H1 (cell line): ENCODE measurements at regions not wholly inside any gene's neighbourhood (a gene's known extent, or its start where the extent isn't known, plus 50 kb on each side); places are given as distances from the start of the nearest gene placed in this dataset.

ENCODE experiments used
- CTCF ChIA-PET: fragments of 300-600 bp; sonication (Branson Sonifier 250); formaldehyde crosslinking; loops from one replicate; lab custom pipeline; 2021; ENCODE audit not compliant: partially characterized antibody; lab: Charles Lee
- POLR2A ChIA-PET: fragments of 300-600 bp; sonication (Branson Sonifier 250); formaldehyde crosslinking; loops from one replicate; lab custom pipeline; 2021; ENCODE audit warnings: inconsistent platforms; ENCODE audit not compliant: partially characterized antibody; lab: Charles Lee
- DNase-seq, 2 experiments: peaks; one replicate each; pipeline versions ENCODE4 v3.0.0 to v3.0.0-alpha.2; 2010 to 2022; ENCODE audit warnings: low spot score in 2 of 2, low read depth in 1 of 2, mixed read lengths in 1 of 2
- FAIRE-seq: peaks from 2 replicates; lab custom pipeline; 2011; peaks lifted over from hg19 to GRCh38; lab: Jason Lieb, UNC
- H2AFZ ChIP-seq: 2 replicates; pipeline ENCODE4 v1.8.1; 2012; ENCODE audit warnings: low read length, inconsistent platforms
- H2AK5ac ChIP-seq: 2 replicates; pipeline ENCODE4 v1.6.1; 2013; ENCODE audit warnings: low read depth, low read length
- H2BK120ac ChIP-seq: replicated peaks from 2 replicates; pipeline ENCODE3; 2013; ENCODE audit warnings: low read depth, low read length, inconsistent platforms
- H2BK12ac ChIP-seq: 2 replicates; pipeline ENCODE4 v1.6.1; 2013; ENCODE audit warnings: low read depth, low read length
- H2BK15ac ChIP-seq: 2 replicates; pipeline ENCODE4 v1.6.1; 2013; ENCODE audit warnings: low read length
- H2BK20ac ChIP-seq: 2 replicates; pipeline ENCODE4 v1.6.1; 2013; ENCODE audit warnings: low read length
- H2BK5ac ChIP-seq: 2 replicates; pipeline ENCODE4 v1.6.1; 2013; ENCODE audit warnings: low read depth, low read length
- H3K14ac ChIP-seq: 2 replicates; pipeline ENCODE4 v1.6.1; 2013; ENCODE audit warnings: inconsistent platforms; ENCODE audit not compliant: insufficient read length
- H3K18ac ChIP-seq: 2 replicates; pipeline ENCODE4 v1.6.1; 2013; ENCODE audit warnings: low read length; ENCODE audit errors: extremely low read depth
- H3K23ac ChIP-seq: 2 replicates; pipeline ENCODE4 v1.6.1; 2013; ENCODE audit warnings: inconsistent platforms; ENCODE audit not compliant: insufficient read length
- H3K23me2 ChIP-seq: 2 replicates; pipeline ENCODE4 v1.6.1; 2013; ENCODE audit warnings: low read depth, low read length
- H3K27ac ChIP-seq: 2 replicates; pipeline ENCODE4 v1.6.1; 2011; ENCODE audit warnings: low read depth, low read length, inconsistent platforms
- H3K27me3 ChIP-seq, 4 experiments: replicated peaks in 1 of 4; 1 replicate in 1 of 4; 2 replicates in 3 of 4; pipeline versions ENCODE4 v1.6.1 to v1.8.1; 2011 to 2013; ENCODE audit warnings: low read length in 3 of 4, mild to moderate bottlenecking in 3 of 4, inconsistent platforms in 2 of 4, mixed read lengths in 2 of 4, moderate library complexity in 1 of 4; ENCODE audit not compliant: control insufficient read depth in 3 of 4, insufficient read depth in 3 of 4; ENCODE audit errors: extremely low read depth in 1 of 4
- H3K36me3 ChIP-seq, 4 experiments: 2 replicates each; pipeline versions ENCODE4 v1.6.1 to v1.8.1; 2011 to 2013; ENCODE audit warnings: mild to moderate bottlenecking in 4 of 4, low read length in 3 of 4, moderate library complexity in 2 of 4, control low read depth in 1 of 4, inconsistent platforms in 1 of 4; ENCODE audit not compliant: insufficient read depth in 4 of 4, control insufficient read depth in 2 of 4
- H3K4ac ChIP-seq: replicated peaks from 2 replicates; pipeline ENCODE3; 2013; ENCODE audit warnings: low read length, low read depth, mixed read lengths, inconsistent platforms; ENCODE audit not compliant: insufficient read length
- H3K4me1 ChIP-seq, 4 experiments: replicated peaks in 1 of 4; 1 replicate in 1 of 4; 2 replicates in 3 of 4; pipeline versions ENCODE4 v1.6.1 to v1.8.1; 2011 to 2013; ENCODE audit warnings: low read length in 3 of 4, inconsistent platforms in 2 of 4, mixed read lengths in 1 of 4; ENCODE audit not compliant: insufficient read depth in 4 of 4, control insufficient read depth in 3 of 4
- H3K4me2 ChIP-seq, 2 experiments: 2 replicates each; pipeline versions ENCODE4 v1.6.1 to v1.8.1; 2011 to 2013; ENCODE audit warnings: low read depth in 2 of 2, low read length in 2 of 2, control low read depth in 1 of 2, inconsistent platforms in 1 of 2, mild to moderate bottlenecking in 1 of 2; ENCODE audit not compliant: insufficient read depth in 1 of 2
- H3K4me3 ChIP-seq, 4 experiments: fragments of 200-600, 300-600 bp in 1 of 4; sonication (generic), shearing (Covaris generic), sonication (Bioruptor Twin) in 1 of 4; 2 replicates each; pipeline versions ENCODE4 v1.5.1 to v1.8.1; 2011 to 2016; ENCODE audit warnings: low read length in 4 of 4, low read depth in 3 of 4, control low read depth in 2 of 4, inconsistent platforms in 2 of 4, mild to moderate bottlenecking in 2 of 4, mixed read lengths in 1 of 4, moderate library complexity in 1 of 4; ENCODE audit not compliant: insufficient read depth in 2 of 4; ENCODE audit errors: extremely low read depth in 1 of 4
- H3K56ac ChIP-seq: replicated peaks from 2 replicates; pipeline ENCODE3; 2013; ENCODE audit warnings: low read depth, mild to moderate bottlenecking, mixed read lengths, low read length, inconsistent platforms; ENCODE audit not compliant: insufficient read length
- H3K79me1 ChIP-seq: 2 replicates; pipeline ENCODE4 v1.6.1; 2013; ENCODE audit warnings: low read depth, low read length, control low read depth
- H3K79me2 ChIP-seq, 2 experiments: 2 replicates each; pipeline versions ENCODE4 v1.6.1 to v1.8.1; 2012 to 2013; ENCODE audit warnings: low read length in 2 of 2, mild to moderate bottlenecking in 2 of 2, inconsistent platforms in 1 of 2; ENCODE audit not compliant: insufficient read depth in 2 of 2, control insufficient read depth in 1 of 2
- H3K9ac ChIP-seq, 4 experiments: replicated peaks in 1 of 4; 1 replicate in 1 of 4; 2 replicates in 3 of 4; pipeline versions ENCODE4 v1.6.1 to v1.8.1; 2011 to 2013; ENCODE audit warnings: low read depth in 3 of 4, low read length in 3 of 4, control low read depth in 2 of 4, mild to moderate bottlenecking in 2 of 4, moderate library complexity in 2 of 4, inconsistent platforms in 1 of 4; ENCODE audit errors: extremely low read depth in 1 of 4
- H3K9me3 ChIP-seq, 2 experiments: 2 replicates each; pipeline versions ENCODE4 v1.6.1 to v1.8.1; 2012 to 2013; ENCODE audit warnings: mild to moderate bottlenecking in 2 of 2, moderate library complexity in 2 of 2, control low read depth in 1 of 2, inconsistent platforms in 1 of 2, low read depth in 1 of 2, low read length in 1 of 2, mixed read lengths in 1 of 2; ENCODE audit not compliant: insufficient read depth in 2 of 2
- H4K20me1 ChIP-seq, 2 experiments: replicated peaks in 1 of 2; 2 replicates each; pipeline versions ENCODE3 to v1.8.1; 2011 to 2013; ENCODE audit warnings: inconsistent platforms in 2 of 2, low read length in 2 of 2, mild to moderate bottlenecking in 1 of 2; ENCODE audit not compliant: insufficient read depth in 2 of 2, control insufficient read depth in 1 of 2
- H4K5ac ChIP-seq: 2 replicates; pipeline ENCODE4 v1.6.1; 2013; ENCODE audit warnings: low read length, low read depth, mixed read lengths, inconsistent platforms; ENCODE audit not compliant: insufficient read length
- H4K8ac ChIP-seq: 2 replicates; pipeline ENCODE4 v1.8.0; 2013; ENCODE audit warnings: mild to moderate bottlenecking, moderate library complexity, low read length, inconsistent platforms; ENCODE audit not compliant: insufficient read depth; ENCODE audit errors: extremely low read depth
- H4K91ac ChIP-seq: replicated peaks from 2 replicates; pipeline ENCODE3; 2013; ENCODE audit warnings: low read length, mixed read lengths, inconsistent platforms; ENCODE audit not compliant: insufficient read length
- ATF3 ChIP-seq: IDR thresholded peaks from 2 replicates; pipeline ENCODE4 v1.6.1; 2011; ENCODE audit warnings: low read depth, mild to moderate bottlenecking, low read length; ENCODE audit not compliant: insufficient read depth
- CTBP2 ChIP-seq: IDR thresholded peaks from 2 replicates; pipeline ENCODE4 v1.7.0; 2011; ENCODE audit warnings: borderline replicate concordance, mild to moderate bottlenecking, moderate library complexity, mixed read lengths, low read length; ENCODE audit not compliant: insufficient read depth, insufficient read length
- EZH2 ChIP-seq: fragments of 200-600 bp; sonication (generic); IDR thresholded peaks from 2 replicates; pipeline ENCODE4 v1.7.1; 2012; ENCODE audit warnings: low read depth, mild to moderate bottlenecking, moderate library complexity, low read length, inconsistent platforms; ENCODE audit not compliant: severe bottlenecking
- JUN ChIP-seq: IDR thresholded peaks from 2 replicates; pipeline ENCODE4 v1.6.1; 2011; ENCODE audit warnings: low read depth, mild to moderate bottlenecking, improper control_type of control experiment, low read length
- SUZ12 ChIP-seq: fragments of 200-600 bp; sonication (generic); IDR thresholded peaks from 2 replicates; pipeline ENCODE4 v1.6.1; 2012; ENCODE audit warnings: mild to moderate bottlenecking, inconsistent platforms, low read length, moderate library complexity, mixed read lengths
- WGBS, 2 experiments: shearing (Covaris generic) in 1 of 2; methylation state at CpG; one replicate each; pipeline versions ENCODE4 v1.1.6 to v1.1.7; 2013 to 2015; ENCODE audit warnings: low lambda C conversion rate in 2 of 2, mixed read lengths in 2 of 2, inconsistent platforms in 1 of 2, low coverage in 1 of 2, missing lambda C conversion rate in 1 of 2; ENCODE audit not compliant: insufficient replicate concordance in 2 of 2, insufficient coverage in 1 of 2, insufficient read length in 1 of 2; ENCODE audit errors: extremely low coverage in 1 of 2, missing lambda C conversion rate in 1 of 2; 5-methylcytosine and 5-hydroxymethylcytosine counted together

- H3K9me3 ChIP-seq = no peaks in the 10 kb centered on the region
- H3K18ac ChIP-seq = no peak overlapping the region
- H3K23ac ChIP-seq = no peak overlapping the region
- CTCF ChIA-PET = no interaction called here
- no peak overlapping the region for H3K27ac ChIP-seq
- H3K79me2 ChIP-seq = no peaks in the 10 kb centered on the region
- H3K23me2 ChIP-seq = no peaks in the 10 kb centered on the region
- H2BK5ac ChIP-seq = no peak overlapping the region
- H2AK5ac ChIP-seq = no peak overlapping the region
- H4K5ac ChIP-seq = no peak overlapping the region
- H3K4me3 ChIP-seq = no peak overlapping the region
- no peak overlapping the region for H2BK15ac ChIP-seq
- H3K14ac ChIP-seq = no peak overlapping the region
- no peaks in the 10 kb centered on the region for H3K79me1 ChIP-seq
- POLR2A ChIA-PET = no interaction called here
- no peak overlapping the region for H3K4ac ChIP-seq
- no peak overlapping the region for H2AFZ ChIP-seq
- no peaks in the 10 kb centered on the region for H3K4me1 ChIP-seq
- DNase-seq = no peak
- TF ChIP-seq ATF3 = no peak
- TF ChIP-seq JUN = no peak
- no peak for TF ChIP-seq SUZ12
- no peak for TF ChIP-seq EZH2
- TF ChIP-seq CTBP2 = no peak
- 92% methylated on average over 3 of the region's 3 CpGs; no CpG with 5 or more reads in 1 of the 2 experiments for WGBS, 2 experiments
- no peak overlapping the region for H2BK12ac ChIP-seq
- H2BK20ac ChIP-seq = no peak overlapping the region
- no peaks in the 10 kb centered on the region for H3K36me3 ChIP-seq
- H3K4me2 ChIP-seq = no peak overlapping the region
- H3K56ac ChIP-seq = no peak overlapping the region
- H3K27me3 ChIP-seq = no peaks in the 10 kb centered on the region
- no peak for FAIRE-seq
- H4K8ac ChIP-seq = no peak overlapping the region
- H4K20me1 ChIP-seq = no peaks in the 10 kb centered on the region
- no peak overlapping the region for H4K91ac ChIP-seq
- H3K9ac ChIP-seq = no peak overlapping the region
- no peak overlapping the region for H2BK120ac ChIP-seq
These were observed 764.9 kb downstream of the TECRL start for GRCh38 chr4:63644396-63644795.
